ENCODE measurements at regions not wholly inside any gene's neighbourhood (a gene's known extent, or its start where the extent isn't known, plus 50 kb on each side); places are given as distances from the start of the nearest gene placed in this dataset.

DNA sequence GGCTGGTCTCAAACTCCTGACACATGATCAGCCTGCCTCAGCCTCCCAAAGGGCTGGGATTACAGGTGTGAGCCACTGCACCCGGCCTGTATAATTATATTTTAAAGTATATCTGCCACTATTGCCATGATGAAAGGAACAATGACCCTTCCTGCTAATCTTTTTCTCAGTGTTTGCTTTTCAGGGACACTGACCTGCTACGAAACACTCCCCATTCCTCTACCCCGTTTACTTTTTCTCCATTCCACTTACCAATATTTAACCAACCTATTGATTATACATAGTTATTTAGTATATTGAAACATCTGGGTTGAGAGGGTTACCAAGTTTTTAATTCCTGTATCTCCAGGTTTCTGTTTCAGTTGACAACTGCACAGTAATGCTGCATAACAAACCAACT is 331.9 kb upstream of the NDST3 start:
- TF ChIP-seq, protein P1, sequence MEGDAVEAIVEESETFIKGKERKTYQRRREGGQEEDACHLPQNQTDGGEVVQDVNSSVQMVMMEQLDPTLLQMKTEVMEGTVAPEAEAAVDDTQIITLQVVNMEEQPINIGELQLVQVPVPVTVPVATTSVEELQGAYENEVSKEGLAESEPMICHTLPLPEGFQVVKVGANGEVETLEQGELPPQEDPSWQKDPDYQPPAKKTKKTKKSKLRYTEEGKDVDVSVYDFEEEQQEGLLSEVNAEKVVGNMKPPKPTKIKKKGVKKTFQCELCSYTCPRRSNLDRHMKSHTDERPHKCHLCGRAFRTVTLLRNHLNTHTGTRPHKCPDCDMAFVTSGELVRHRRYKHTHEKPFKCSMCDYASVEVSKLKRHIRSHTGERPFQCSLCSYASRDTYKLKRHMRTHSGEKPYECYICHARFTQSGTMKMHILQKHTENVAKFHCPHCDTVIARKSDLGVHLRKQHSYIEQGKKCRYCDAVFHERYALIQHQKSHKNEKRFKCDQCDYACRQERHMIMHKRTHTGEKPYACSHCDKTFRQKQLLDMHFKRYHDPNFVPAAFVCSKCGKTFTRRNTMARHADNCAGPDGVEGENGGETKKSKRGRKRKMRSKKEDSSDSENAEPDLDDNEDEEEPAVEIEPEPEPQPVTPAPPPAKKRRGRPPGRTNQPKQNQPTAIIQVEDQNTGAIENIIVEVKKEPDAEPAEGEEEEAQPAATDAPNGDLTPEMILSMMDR (IDR thresholded peaks at IDR 0.05), result no peak
- TF ChIP-seq, protein P2, sequence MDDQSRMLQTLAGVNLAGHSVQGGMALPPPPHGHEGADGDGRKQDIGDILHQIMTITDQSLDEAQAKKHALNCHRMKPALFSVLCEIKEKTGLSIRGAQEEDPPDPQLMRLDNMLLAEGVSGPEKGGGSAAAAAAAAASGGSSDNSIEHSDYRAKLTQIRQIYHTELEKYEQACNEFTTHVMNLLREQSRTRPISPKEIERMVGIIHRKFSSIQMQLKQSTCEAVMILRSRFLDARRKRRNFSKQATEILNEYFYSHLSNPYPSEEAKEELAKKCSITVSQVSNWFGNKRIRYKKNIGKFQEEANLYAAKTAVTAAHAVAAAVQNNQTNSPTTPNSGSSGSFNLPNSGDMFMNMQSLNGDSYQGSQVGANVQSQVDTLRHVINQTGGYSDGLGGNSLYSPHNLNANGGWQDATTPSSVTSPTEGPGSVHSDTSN (IDR thresholded peaks at IDR 0.05), result no peak
- TF ChIP-seq POLR2A (IDR thresholded peaks at IDR 0.05; ENCODE audit: low read length), result no peak
- TF ChIP-seq FOSL2 (IDR thresholded peaks at IDR 0.05), result no peak
- TF ChIP-seq FOSL2 (CRISPR knock-in tag; IDR thresholded peaks at IDR 0.05), result no peak
- no peak for TF ChIP-seq EP300 (IDR thresholded peaks at IDR 0.05)
- no peak for TF ChIP-seq TP53 (CRISPR knock-in tag; IDR thresholded peaks at IDR 0.05)
- TF ChIP-seq SREBF2 (IDR thresholded peaks at IDR 0.05), result no peak
- TF ChIP-seq RAD21 (conservative IDR thresholded peaks at IDR 0.05 in 1 of 2, IDR thresholded peaks at IDR 0.05 in 1 of 2), result no peak
- TF ChIP-seq, protein P3, sequence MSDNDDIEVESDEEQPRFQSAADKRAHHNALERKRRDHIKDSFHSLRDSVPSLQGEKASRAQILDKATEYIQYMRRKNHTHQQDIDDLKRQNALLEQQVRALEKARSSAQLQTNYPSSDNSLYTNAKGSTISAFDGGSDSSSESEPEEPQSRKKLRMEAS (IDR thresholded peaks at IDR 0.05), result no peak
- no peak for TF ChIP-seq ZFP36 (IDR thresholded peaks at IDR 0.05; ENCODE audit: borderline replicate concordance, partially characterized antibody)
- TF ChIP-seq TFCP2L1 (CRISPR knock-in tag; IDR thresholded peaks at IDR 0.05), result no peak

All from A549 (cell line).